ENCODE measurements at regions not wholly inside any gene's neighbourhood (a gene's known extent, or its start where the extent isn't known, plus 50 kb on each side); places are given as distances from the start of the nearest gene placed in this dataset.
"Not testable (repeated sequence)": the region's sequence is repeated elsewhere in the genome, so short reads cannot be mapped to it uniquely, and the experiment has no call there.

DNA sequence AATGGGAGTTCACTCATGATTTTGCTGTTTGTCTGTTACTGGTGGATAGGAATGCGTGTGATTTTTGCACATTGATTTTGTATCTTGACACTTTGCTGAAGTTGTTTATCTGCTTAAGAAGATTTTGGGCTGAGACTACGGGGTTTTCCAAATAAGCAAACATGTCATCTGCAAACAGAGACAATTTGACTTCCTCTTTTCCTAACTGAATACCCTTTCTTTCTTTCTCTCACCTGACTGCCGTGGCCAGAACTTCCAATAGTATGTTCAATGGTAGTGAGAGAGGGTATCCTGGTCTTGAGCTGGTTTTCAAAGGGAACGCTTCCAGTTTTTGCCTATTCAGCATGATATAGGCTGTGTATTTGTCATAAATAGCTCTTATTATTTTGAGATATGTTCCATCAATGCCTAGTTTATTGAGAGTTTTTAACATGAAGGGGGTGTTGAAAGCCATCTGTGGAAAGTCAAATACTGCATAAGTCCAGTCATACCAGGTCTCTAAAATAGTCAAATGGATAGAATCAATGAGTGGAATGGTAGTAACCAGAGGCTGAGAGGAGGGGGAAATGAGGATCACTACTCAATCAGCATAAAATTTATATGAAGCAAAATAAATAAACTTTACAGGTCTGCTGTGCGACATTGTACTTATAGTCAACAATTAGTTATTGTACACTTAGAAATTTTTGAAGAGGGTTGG lies 610.4 kb upstream of the ADGRB3 start:
- ATAC-seq, result no peak
- no peaks in the 10 kb centered on the region for H3K36me3 ChIP-seq (ENCODE audit: insufficient read depth in 1 of 2, low read depth in 1 of 2)
- TF ChIP-seq CTCF (IDR thresholded peaks at IDR 0.05), result no peak
- H3K4me1 ChIP-seq, result no peaks in the 10 kb centered on the region
- H3K9me3 ChIP-seq, result no peaks in the 10 kb centered on the region
- DNase-seq, result no peak
- no peaks in the 10 kb centered on the region for H3K27me3 ChIP-seq (ENCODE audit: insufficient read depth in 3 of 3, low read length in 2 of 3)
- no peak overlapping the region for H3K27ac ChIP-seq
- H3K4me3 ChIP-seq, result no peak overlapping the region
- intact Hi-C loops (cut with DNase I), result no loop called here
- WGBS, 3 donors, result 83 to 92% (median 86%) methylated on average over 5 of the region's 5 CpGs

DNA sequence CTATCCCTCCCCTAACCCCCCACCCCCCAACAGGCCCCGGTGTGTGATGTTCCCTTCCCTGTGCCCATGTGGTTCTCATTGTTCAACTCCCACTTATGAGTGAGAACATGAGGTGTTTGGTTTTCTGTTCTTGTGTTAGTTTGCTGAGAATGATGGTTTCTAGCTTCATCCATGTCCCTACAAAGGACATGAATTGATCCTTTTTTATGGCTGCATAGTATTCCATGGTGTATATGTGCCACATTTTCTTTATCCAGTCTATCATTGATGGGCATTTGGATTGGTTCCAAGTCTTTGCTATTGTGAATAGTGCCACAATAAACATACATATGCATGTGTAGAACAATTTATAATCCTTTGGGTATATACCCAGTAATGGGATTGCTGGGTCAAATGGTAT lies 612.1 kb upstream of the ADGRB3 start:
- H3K9me3 ChIP-seq; H3K27me3 ChIP-seq (ENCODE audit: insufficient read depth in 3 of 3, low read length in 2 of 3); H3K4me1 ChIP-seq; intact Hi-C loops (cut with DNase I); H3K4me3 ChIP-seq; H3K27ac ChIP-seq; H3K36me3 ChIP-seq (ENCODE audit: insufficient read depth in 1 of 2, low read depth in 1 of 2); DNase-seq; ATAC-seq: not testable (repeated sequence)
- WGBS, 3 donors, result 88 to 93% (median 89%) methylated on average over 1 of the region's 1 CpG

DNA sequence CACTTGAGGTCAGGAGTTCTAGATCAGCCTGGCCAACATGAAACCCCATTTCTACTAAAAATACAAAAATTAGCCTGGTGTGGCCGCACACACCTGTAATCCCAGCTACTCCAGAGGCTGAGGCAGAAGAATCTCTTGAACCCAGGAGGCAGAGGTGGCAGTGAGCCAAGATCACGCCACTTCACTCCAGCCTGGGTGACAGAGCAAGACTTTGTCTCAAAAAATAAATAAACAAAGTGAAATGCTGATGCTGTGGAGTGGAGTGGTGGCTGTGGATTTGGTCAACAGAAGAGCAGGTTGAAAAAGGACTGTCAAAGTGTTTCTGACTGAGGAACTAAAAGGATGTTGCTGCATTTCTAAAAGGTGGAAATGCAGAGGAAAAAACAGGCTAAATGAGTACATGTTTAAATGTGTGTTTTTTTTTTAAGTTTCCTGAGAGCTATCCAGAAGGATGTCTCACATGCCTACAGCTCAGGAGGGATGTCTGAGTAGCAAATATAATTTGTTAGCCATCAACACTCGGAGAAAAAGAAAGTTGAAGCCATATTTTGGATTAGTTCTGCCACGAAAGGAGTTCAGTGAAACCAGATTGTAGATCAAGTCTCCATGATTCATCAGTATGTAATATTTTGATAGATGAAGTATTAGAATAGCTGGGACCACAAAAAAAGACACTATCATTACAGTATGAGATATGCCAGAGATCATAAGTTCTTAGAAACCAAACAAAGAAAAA lies 621.1 kb upstream of the ADGRB3 start:
- TF ChIP-seq CTCF (IDR thresholded peaks at IDR 0.05), result no peak
- Histone ChIP-seq H3K4me3 (no peak overlapping the region), H3K27me3 (ENCODE audit: insufficient read depth in 3 of 3, low read length in 2 of 3) (no peaks in the 10 kb centered on the region), H3K36me3 (ENCODE audit: insufficient read depth in 1 of 2, low read depth in 1 of 2) (no peaks in the 10 kb centered on the region), H3K4me1 (no peaks in the 10 kb centered on the region), H3K27ac (no peak overlapping the region), H3K9me3 (no peaks in the 10 kb centered on the region)
- intact Hi-C loops (cut with DNase I), result no loop called here
- ATAC-seq, result no peak
- WGBS, 3 donors, result 57 to 64% (median 62%) methylated on average over 4 of the region's 4 CpGs
- no peak for DNase-seq

DNA sequence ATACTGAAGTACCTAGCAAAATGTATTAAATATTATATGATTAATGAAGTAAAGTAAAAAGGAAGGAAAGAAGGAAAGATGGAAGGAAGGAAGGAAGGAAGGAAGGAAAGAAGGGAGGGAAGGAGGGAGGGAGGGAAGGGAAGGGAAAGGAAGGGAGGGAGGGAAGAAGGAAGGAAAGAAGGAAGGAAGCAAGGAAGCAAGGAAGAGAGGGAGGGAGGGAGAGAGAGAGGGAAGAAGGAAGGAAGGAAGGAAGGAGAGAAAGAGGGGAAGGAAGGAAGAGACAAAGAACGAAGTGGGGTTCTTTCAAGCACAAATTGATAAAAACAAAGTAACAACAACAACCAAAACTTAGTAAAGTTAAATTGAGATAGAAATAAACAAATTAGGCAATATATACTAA lies 622.3 kb upstream of the ADGRB3 start:
- ATAC-seq, result no peak
- no peaks in the 10 kb centered on the region for H3K36me3 ChIP-seq (ENCODE audit: insufficient read depth in 1 of 2, low read depth in 1 of 2)
- no peak overlapping the region for H3K4me3 ChIP-seq
- H3K9me3 ChIP-seq, result no peaks in the 10 kb centered on the region
- intact Hi-C loops (cut with DNase I), result no loop called here
- H3K27me3 ChIP-seq (ENCODE audit: insufficient read depth in 3 of 3, low read length in 2 of 3), result no peaks in the 10 kb centered on the region
- 58 to 87% (median 71%) methylated on average over 1 of the region's 1 CpG for WGBS, 3 donors
- no peak for TF ChIP-seq CTCF (IDR thresholded peaks at IDR 0.05)
- no peaks in the 10 kb centered on the region for H3K4me1 ChIP-seq
- no peak for DNase-seq
- H3K27ac ChIP-seq, result no peak overlapping the region

DNA sequence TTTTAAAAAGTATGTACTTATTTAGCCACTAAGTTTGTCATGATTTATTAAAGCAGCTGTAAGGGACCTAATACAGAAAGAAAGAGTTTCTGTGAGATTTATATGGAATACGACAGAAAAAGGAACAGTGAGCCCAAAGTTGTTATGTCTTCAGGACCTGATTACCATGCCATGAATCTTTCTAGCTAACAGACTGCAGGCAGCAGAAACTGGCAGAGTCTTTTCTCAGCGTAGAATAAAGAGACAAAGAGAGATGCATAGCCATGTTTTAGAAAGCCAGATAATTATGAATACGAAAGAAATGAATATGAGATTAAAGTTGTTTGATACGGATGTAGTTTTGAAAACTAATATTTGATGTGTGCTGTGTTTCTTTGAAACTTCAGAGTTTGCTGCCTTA lies 624.1 kb upstream of the ADGRB3 start:
- H3K36me3 ChIP-seq (ENCODE audit: insufficient read depth in 1 of 2, low read depth in 1 of 2), result no peaks in the 10 kb centered on the region
- H3K27me3 ChIP-seq (ENCODE audit: insufficient read depth in 3 of 3, low read length in 2 of 3), result no peaks in the 10 kb centered on the region
- no peaks in the 10 kb centered on the region for H3K9me3 ChIP-seq
- WGBS, 3 donors, result 64 to 72% (median 68%) methylated on average over 4 of the region's 4 CpGs
- no peak for TF ChIP-seq CTCF (IDR thresholded peaks at IDR 0.05)
- intact Hi-C loops (cut with DNase I), result no loop called here
- ATAC-seq (no peak), DNase-seq (no peak)
- H3K4me1 ChIP-seq, result no peaks in the 10 kb centered on the region
- no peak overlapping the region for H3K4me3 ChIP-seq
- H3K27ac ChIP-seq, result no peak overlapping the region
